ENCODE measurements at regions not wholly inside any gene's neighbourhood (a gene's known extent, or its start where the extent isn't known, plus 50 kb on each side); places are given as distances from the start of the nearest gene placed in this dataset.

- TF ChIP-seq POLR2A (IDR thresholded peaks at IDR 0.05) (no peak), CTCF (IDR thresholded peaks at IDR 0.05) (no peak), POLR2AphosphoS5 (IDR thresholded peaks at IDR 0.05) (no peak)
Measured at GRCh38 chr13:71089056-71089455, 777.9 kb downstream of the DACH1 start.

Measured in sigmoid colon (tissue), 4 donors.